HG02943 (cell line): ENCODE measurements at regions not wholly inside any gene's neighbourhood (a gene's known extent, or its start where the extent isn't known, plus 50 kb on each side); places are given as distances from the start of the nearest gene placed in this dataset.
"Not testable (repeated sequence)": the region's sequence is repeated elsewhere in the genome, so short reads cannot be mapped to it uniquely, and the experiment has no call there.

Source experiments
- ATAC-seq: cut with Tn5 transposase; IDR thresholded peaks from one replicate; pipeline ENCODE4 v1.9.1; 2021; ENCODE audit warnings: mild to moderate bottlenecking, low read depth, moderate library complexity; ENCODE audit not compliant: unreplicated experiment

DNA sequence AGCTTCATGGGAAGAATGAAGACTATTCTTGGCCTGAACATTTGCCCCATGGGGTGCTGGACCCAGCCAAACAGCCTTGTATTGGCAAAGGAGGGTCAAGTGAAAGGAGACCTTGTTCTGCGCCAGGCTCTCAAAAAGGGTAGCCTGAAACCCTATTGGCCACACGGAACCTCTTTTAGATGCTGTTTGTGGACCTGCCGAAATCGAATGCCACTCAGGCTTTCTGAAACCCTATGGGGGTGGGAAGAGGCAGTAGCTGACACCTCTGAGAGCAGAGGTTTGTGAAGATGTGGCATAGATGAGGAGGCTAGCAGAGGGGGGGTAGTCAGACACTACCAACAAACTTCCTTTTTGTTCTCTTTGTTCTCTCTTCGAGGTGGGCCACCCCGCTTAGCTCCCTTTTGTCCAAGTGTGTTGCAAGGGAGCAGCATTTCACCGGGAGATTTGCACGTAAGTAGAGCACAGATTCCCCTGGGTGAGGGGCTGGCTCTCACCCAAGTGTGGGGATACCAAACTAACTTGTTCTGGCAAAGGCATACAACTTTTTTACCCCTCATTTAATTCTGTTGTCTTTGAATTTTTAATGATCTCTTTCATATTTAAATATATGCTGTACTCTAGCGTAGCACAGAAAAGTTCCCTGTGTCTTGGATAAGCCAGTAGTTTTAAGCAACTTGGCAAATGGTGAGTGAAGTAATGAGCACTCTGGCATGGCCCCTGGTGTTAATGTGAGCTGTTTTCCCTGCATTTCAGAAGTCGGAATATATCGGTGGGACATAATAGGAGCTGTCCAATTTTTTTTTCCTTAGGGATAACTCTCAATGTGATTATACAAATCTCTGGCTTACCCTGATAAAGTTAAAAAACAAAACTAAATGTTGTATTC, 107.7 kb downstream of the SEPTIN7 start:
- ATAC-seq, result no peak

DNA sequence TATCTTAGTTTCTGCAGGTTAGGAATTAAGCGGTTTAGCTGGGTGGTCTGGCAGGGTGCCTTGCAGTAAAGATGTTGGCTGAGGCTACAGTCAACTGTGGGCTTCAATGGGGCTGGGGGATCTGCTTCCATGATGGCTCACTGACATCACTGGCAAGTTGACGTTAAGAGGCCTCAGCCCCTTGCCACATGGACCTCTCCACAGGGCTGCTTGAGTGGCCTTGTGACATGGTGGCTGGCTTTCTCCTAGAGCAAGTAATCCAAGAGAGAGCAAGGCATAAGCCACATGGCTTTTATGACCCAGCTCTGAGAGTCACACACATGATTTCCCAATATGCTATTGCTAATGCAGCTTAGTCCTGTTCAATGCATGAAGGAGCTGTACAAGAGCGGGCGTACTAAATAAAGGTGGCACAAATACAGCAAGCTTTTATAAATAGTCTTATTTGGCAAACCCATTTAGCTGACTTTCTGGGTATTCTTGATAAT, 109.1 kb downstream of the SEPTIN7 start:
- no peak for ATAC-seq

DNA sequence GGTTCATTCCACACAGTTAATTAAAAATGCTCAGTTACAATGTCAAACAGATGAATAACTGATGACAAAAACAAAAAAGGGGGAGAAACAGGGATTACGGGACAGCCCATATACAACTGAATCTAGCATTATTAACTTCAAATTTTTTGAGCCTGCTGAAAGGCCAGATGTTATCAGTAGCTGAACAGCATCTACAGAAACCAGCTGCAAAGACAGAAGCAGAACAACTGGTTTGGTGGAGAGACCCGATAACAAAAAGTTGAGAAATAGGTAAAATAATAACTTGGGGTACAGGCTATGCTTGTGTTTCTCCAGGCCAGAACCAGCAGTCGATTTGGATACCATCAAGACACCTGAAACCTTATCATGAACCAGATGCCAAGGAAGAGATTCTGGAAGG, 109.8 kb downstream of the SEPTIN7 start:
- not testable (repeated sequence) for ATAC-seq

DNA sequence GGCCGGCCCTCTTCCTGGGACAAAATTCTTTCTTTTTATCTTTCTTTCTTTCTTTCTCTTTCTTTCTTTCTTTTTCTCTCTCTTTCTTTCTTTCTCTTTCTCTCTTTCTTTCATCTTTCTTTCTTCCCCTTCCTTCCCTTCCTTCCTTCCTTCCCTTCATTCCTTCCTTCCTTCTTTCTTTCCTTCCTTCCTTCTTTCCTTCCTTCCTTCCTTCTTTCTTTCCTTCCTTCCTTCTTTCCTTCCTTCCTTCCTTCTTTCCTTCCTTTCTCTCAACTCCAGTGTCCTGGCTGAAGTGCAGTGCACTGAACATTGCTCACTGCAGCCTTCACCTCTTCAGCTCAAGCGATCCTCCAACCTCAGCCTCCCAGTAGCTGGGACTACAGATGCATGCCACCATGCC, 112.5 kb downstream of the SEPTIN7 start:
- not testable (repeated sequence) for ATAC-seq

DNA sequence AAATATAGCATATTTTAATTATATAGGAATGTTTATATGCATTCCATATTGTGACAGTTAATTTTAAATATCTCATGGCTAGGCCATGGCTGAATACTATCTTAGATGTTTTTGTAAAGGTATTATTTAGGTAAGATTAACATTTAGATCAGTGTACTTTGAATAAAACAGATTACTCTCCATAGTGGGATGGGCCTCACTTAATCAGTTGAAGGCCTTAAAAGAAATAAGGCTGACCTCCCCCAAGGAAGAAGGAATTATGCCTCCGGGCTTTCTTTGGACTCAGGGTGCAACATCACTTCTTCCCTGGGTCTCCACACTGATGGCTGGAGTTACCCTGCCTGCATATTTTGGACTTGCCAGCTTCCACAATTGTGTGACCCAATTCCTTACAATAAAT, 113.4 kb downstream of the SEPTIN7 start:
- ATAC-seq, result not testable (repeated sequence)

DNA sequence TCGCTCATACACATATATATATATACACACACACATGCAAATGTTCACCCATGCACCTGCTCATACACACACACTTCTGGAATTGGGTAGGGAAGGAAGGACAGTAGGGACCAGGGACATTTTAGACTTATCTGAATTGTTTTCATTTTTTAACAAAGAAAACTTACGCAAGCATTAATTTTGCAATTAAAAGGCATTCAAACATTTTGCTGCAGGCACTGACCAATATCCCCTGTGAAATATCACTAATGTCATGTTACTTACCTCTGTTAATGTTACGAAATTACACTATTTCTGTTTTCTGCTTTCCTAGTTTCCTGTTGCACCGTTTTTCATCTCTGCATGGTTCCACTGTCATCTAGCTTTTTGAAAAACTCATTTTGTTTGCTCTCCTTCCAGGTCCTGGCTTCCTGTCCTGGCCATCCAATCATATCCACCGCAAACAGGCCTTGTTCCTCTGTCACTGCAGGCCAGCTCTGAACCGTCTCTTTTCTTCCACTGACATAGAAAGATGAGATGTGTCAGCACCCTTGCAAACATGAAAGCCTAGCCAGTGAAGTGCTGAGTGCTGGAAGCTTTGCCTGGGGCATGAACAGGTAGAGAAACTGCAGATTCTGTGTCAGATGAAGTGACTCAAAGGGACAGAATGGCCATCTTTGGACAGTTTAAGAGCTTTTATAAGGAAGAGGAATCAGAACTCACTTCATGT, 114.5 kb downstream of the SEPTIN7 start:
- not testable (repeated sequence) for ATAC-seq

DNA sequence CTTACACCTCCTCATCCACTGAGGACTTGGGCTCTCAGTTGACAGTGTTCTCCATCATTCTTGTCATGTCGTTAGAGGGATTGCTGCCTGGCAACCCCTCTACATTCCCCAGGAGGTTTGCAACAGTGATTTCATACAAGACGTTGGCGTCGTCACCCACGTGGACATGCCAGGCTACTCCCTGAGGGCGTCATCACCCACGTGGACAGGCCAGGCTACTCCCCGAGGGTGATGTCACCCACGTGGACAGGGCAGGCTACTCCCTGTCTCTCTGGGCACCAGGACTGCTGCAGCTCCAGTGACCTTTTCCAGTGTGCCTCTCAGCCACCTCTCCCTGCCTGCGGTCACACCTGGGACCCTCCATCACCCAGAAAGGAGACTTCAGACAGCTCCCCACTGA, 117.4 kb downstream of the SEPTIN7 start:
- not testable (repeated sequence) for ATAC-seq

DNA sequence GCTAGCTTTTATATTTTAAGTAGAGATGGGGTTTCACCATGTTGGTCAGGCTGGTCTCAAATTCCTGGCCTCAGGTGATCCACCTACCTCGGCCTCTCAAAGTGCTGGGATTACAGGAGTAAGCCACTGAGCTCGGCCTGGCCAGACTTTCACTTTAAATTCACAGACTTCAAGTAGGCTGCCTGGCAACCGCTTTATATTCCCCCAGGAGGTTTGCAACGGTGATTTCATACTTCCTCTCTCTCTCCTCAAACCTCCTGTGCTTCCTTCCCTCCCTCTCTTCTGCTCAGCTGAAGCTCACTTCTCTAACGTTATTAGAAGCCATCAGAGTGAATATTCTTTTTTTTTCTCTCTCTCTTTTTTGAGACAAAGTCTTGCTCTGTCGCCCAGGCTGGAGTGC, 118.8 kb downstream of the SEPTIN7 start:
- ATAC-seq, result not testable (repeated sequence)

DNA sequence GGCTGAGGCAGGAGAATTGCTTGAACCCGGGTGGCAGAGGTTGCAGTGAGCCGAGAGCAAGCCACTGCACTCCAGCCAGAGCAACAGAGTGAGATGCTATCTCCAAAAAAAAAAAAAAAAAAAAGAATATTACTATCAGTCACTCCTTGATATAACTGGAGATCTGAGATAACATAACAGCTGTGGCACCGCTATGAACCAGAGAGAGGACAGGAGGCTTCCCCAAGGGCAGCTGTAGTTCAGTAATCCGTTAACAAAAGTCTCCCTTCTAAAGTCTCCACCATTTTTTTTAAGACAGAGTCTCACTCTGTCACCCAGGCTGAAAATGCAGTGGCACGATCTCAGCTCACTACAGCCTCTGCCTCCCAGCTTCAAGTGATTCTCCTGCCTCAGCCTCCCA, 120.5 kb downstream of the SEPTIN7 start:
- not testable (repeated sequence) for ATAC-seq

DNA sequence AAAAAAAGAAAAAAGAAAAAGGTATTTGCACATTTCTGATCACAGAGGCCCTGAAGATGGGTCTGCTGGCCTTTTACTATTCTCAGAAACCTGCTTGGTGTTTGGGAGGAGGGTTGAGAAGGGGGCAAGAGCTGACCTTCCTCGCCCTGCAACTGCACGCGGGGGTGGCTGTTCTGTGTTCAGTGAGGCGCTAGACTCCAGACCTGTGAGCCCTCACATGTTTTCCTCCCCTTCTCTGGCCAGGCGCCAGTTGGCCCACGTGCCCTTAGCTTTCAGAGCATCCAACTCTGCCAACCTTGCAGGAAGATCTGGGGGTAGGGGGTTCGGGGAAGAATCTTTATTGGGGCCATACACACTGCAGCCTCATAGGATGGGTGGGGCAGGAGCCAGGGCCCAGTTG, 123.8 kb downstream of the SEPTIN7 start:
- ATAC-seq, result not testable (repeated sequence)

DNA sequence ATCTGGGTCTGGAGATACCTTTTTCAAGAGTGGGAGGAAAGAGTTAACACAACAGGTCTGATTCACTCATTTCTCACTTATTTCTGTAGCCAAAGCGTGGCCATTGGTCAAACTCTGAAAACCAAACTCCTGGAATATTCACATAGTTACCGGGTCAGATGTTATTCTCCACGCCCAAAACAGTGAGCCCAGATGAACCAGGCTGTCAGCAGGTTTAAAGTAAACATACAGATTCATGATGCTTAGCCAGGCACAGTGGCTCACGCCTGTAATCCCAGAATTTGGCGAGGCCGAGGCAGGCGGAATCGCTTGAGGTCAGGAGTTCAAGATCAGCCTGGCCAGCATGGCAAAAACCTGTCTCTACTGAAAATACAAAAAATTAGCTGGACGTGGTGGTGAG, 126.1 kb downstream of the SEPTIN7 start:
- not testable (repeated sequence) for ATAC-seq

DNA sequence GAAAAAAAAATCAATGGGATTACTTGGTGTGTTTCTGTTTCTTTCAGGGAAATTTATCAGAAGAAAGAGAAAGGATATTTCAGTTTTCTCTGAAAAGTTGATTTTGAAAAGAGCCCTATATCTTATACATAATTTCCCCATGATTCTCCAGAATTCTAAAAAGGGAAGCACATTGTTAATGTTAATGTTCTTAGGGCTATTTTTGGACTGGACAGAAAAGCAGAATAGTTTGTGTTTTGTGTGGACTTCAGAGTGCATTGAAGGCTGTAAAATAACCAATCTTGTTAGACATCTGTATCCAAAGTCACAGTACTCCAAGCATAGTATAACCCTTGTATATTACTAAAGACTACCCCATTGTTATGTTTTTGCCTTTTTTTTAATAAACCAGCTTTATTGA, 130.3 kb downstream of the SEPTIN7 start:
- ATAC-seq, result not testable (repeated sequence)

DNA sequence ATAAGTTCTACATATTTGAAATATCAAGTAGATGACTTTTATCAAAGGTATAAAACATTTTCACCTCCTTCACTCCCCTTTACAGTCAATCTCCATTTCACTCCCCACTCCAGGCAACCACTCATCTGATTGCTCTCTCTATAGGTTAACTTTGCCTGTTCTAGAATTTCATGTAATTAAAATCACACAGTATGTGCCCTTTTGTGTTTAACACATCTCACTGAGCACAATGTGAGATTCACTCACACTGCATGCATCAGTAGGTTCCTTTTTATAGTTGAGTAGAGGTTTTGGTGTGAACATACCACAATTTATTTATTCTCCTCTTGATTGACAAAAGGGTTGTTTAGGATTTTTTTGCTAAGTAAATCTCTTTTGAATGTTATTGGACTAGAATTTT, 130.7 kb downstream of the SEPTIN7 start:
- ATAC-seq, result not testable (repeated sequence)

DNA sequence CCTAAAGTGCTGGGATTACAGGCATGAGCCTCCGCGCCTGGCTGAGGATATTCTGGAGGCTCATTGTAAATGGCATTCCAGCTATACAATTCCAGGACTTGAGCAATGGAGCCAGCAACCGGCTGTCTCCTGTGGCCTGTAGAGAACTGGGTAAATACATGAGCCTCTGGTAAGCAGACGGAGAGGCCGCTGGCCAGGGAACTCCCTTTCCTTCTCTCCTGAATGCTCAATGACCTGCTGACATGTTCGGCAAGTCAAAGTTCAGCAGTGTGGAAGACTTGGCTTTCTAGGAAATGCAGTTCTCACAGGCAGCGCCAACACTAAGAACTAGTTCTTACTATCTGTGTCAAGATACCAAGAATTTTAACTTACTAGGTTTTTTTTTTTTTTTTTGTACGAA, 139.8 kb downstream of the SEPTIN7 start:
- ATAC-seq, result not testable (repeated sequence)

DNA sequence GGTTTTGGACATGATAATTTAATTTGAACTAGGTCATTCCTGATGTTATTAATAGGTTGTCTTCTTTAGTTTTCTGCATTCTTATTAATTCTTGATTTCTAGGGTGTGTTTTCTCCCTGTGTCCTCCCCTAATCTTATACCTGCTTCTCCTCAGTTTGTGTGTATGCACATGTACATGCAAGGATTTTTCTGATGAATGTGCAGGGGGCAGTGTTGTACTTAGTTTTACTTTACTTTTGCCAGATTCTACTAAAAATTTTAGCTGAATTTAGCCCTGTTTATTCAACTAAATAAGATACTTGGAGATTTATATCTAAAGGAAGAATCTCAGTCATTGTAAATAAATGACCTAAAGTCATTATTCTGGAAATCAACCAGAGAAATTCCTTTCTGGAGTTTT, 144.8 kb downstream of the SEPTIN7 start:
- ATAC-seq, result not testable (repeated sequence)

DNA sequence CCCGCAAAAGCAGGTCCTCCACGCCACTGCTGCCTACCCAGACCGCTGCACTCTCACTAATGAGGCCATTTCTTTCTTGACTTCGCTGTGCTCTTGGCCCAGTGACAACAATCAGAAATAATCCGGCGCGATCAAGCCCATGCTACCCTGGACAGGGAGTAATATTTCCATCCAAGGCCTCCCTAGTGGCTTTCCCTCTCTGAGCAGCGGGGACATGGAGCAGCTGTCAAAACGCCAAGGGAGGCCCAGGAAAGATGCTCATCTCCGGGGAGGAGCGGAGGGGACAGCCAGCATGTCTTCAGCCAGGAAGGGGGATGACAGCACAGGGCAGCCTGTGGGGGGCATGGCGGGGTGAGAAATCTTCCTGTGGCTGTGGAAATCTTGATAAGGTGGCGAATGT, 154.9 kb downstream of the SEPTIN7 start:
- ATAC-seq, result not testable (repeated sequence)

DNA sequence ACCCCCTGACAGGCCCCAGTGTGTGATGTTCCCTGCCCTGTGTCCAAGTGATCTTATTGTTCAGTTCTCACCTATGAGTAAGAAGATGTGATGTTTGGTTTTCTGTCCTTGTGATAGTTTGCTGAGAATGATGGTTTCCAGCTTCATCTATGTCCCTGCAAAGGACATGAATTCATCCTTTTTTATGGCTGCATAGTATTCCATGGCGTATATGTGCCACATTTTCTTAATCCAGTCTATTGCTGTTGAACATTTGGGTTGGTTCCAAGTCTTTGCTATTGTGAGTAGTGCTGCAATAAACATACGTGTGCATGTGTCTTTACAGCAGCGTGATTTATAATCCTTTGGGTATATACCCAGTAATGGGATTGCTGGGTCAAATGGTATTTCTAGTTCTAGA, 156.1 kb downstream of the SEPTIN7 start:
- not testable (repeated sequence) for ATAC-seq

DNA sequence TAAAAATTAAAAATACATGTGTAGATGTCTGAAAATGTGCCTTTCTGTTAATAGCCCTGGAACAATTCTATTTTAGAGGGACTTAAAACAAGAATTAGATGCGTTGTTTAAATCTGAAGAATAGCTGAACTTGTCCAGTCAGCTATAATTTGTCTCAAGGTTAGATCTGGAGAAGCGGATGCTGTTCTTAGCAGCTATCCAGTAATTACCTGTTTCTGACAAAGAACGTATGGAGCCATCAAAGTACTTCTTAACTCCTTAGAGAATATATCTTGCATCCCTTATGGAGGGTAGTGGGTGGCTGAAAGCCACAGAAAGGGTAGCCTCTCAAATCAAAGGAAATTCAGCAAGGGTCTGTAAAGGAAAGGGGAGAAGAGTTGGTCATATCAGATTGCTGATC, 160.4 kb downstream of the SEPTIN7 start:
- not testable (repeated sequence) for ATAC-seq

DNA sequence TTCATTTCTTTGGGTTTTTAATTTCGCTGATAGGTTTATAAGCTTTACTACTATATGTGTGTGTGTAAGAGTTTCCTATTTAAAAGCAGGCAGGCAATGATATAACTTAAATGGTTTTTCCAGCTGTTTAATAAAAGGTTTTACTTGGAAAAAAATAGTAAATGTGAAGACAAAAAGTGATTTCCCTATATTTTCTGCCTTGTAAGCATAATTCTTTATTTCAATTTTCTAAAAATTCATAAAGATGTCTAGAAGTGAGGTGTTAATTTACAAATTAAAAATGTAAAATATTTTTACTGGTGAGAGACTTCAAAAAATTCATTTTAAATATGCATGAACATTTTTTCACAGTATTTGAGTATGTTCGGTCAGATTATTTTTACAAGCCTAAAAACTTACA, 161.8 kb downstream of the SEPTIN7 start:
- not testable (repeated sequence) for ATAC-seq

DNA sequence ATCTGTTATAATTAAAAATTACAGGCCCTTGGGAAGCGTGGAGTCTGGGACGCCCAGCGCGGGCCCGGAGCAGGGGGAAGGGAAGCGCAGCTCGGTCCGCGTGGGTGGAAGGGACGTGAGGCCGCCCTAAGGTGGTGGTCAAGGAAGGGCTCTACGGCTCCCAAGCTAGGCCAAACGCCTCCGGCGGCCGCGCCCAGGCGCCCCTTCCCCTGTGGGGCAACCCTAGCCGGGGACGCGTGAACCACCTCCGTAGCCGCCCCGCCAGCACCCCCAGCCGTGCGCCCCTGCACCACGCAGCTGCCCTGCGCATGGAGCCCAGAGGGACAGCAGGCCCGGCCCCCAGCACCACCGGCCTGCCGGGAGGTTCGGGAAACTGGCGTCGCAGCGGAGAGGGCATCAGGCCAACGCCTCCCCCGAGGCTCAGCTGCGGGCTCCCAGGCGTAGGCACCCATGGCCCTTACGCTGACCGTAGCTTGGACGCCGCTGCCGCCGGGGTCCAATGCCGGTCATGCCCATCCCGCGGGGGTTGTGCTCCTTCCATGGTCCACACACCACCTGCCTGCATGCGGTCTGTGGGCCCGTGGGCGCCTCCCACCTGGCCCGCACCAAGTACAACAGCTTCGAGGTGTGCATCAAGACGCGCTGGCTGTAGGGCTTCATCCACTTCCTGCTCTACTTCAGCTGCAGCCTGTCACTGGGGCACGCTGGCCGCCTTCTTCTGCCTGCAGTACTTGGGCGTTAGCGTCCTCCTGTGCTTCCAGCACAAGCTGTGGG, 166.7 kb downstream of the SEPTIN7 start:
- no peak for ATAC-seq
